PC-3 (cell line): ENCODE measurements at regions not wholly inside any gene's neighbourhood (a gene's known extent, or its start where the extent isn't known, plus 50 kb on each side); places are given as distances from the start of the nearest gene placed in this dataset.

Source experiments
- ATAC-seq: fragments of 200-7000 bp; cut with Tn5 transposase; 2 replicates; pipeline ENCODE4 v1.9.1; 2020; ENCODE audit warnings: mild to moderate bottlenecking, moderate library complexity
- BruUV-seq: library from RNA; stranded (reverse); fragments of 400-500 nt; replicated peaks from 2 replicates; lab custom pipeline; 2021; lab: Mats Ljungman, UMichigan
- CTCF ChIA-PET: fragments of 300-600 bp; sonication (Branson Sonifier 250); formaldehyde crosslinking; loops from one replicate; lab custom pipeline; 2022; ENCODE audit warnings: antibody characterized with exemption; lab: Charles Lee
- POLR2A ChIA-PET: fragments of 300-600 bp; sonication (Branson Sonifier 250); formaldehyde crosslinking; loops from one replicate; lab custom pipeline; 2022; ENCODE audit warnings: antibody characterized with exemption; ENCODE audit not compliant: unreplicated experiment; lab: Charles Lee
- DNase-seq: peaks from one replicate; pipeline ENCODE4 v3.0.0-alpha.2; 2015
- H2AFZ ChIP-seq: fragments of 300-600 bp; sonication (generic); 2 replicates; pipeline ENCODE4 v1.6.0; 2016; ENCODE audit warnings: antibody characterized with exemption, low read length
- H3F3A ChIP-seq: fragments of 300-600 bp; sonication (generic); one replicate; pipeline ENCODE4 v1.6.0; 2017; ENCODE audit warnings: antibody characterized with exemption, low read length, control low read depth, mild to moderate bottlenecking; ENCODE audit not compliant: unreplicated experiment
- H3K27ac ChIP-seq: fragments of 300-600 bp; sonication (generic); 2 replicates; pipeline ENCODE4 v1.5.1; 2016; ENCODE audit warnings: mild to moderate bottlenecking, low read length
- H3K27me3 ChIP-seq: fragments of 300-600 bp; sonication (generic); 2 replicates; pipeline ENCODE4 v1.6.1; 2016; ENCODE audit warnings: low read length, mixed read lengths
- H3K36me3 ChIP-seq: fragments of 300-600 bp; sonication (generic); 2 replicates; pipeline ENCODE4 v1.6.1; 2016; ENCODE audit warnings: low read depth, mixed run types, low read length, mixed read lengths
- H3K4me1 ChIP-seq: fragments of 300-600 bp; sonication (generic); 2 replicates; pipeline ENCODE4 v1.5.1; 2016; ENCODE audit warnings: low read length; ENCODE audit not compliant: insufficient read depth
- H3K4me2 ChIP-seq: fragments of 300-600 bp; sonication (generic); 2 replicates; pipeline ENCODE4 v1.6.0; 2016; ENCODE audit warnings: low read length
- H3K4me3 ChIP-seq: fragments of 300-600 bp; sonication (generic); 2 replicates; pipeline ENCODE4 v1.5.1; 2016; ENCODE audit warnings: mild to moderate bottlenecking, low read length, mixed read lengths
- H3K79me2 ChIP-seq: fragments of 300-600 bp; sonication (generic); 2 replicates; pipeline ENCODE4 v1.6.1; 2017; ENCODE audit warnings: low read length, mixed read lengths
- H3K9ac ChIP-seq: fragments of 300-600 bp; sonication (generic); 2 replicates; pipeline ENCODE4 v1.6.0; 2016; ENCODE audit warnings: mild to moderate bottlenecking, low read length
- H3K9me2 ChIP-seq: fragments of 300-600 bp; sonication (generic); replicated peaks from 2 replicates; pipeline ENCODE4 v1.6.1; 2016; ENCODE audit warnings: mixed run types, low read length, mixed read lengths
- H3K9me3 ChIP-seq: fragments of 300-600 bp; sonication (generic); 2 replicates; pipeline ENCODE4 v1.6.1; 2016; ENCODE audit warnings: low read length, mixed read lengths
- H4K20me1 ChIP-seq: fragments of 300-600 bp; sonication (generic); 2 replicates; pipeline ENCODE4 v1.6.1; 2016; ENCODE audit warnings: low read length, mixed read lengths
- CTCF ChIP-seq: fragments of 300-600 bp; sonication (generic); conservative IDR thresholded peaks from 2 replicates; pipeline ENCODE4 v1.5.1; 2017; ENCODE audit warnings: antibody characterized with exemption, low read depth, mild to moderate bottlenecking, low read length
- EZH2 ChIP-seq: fragments of 300-600 bp; sonication (generic); IDR thresholded peaks from one replicate; pipeline ENCODE4 v1.6.1; 2017; ENCODE audit warnings: antibody characterized with exemption, mild to moderate bottlenecking, low read length; ENCODE audit not compliant: unreplicated experiment
- EZH2phosphoT487 ChIP-seq: fragments of 300-600 bp; sonication (generic); IDR thresholded peaks from 2 replicates; pipeline ENCODE4 v1.6.1; 2018; ENCODE audit warnings: mild to moderate bottlenecking, antibody characterized with exemption, low read length, borderline replicate concordance
- intact Hi-C: fragments of 100-400 bp; cut with micrococcal nuclease; formaldehyde crosslinking; loops from 2 replicates; pipeline ENCODE4 v1.9.0; 2023

GRCh38 chr12:59046763-59047534 is 126.6 kb upstream of the LRIG3 start:
- Histone ChIP-seq H3K4me1 (peaks cover 28% of the 10 kb centered on the region), H4K20me1 (no peaks in the 10 kb centered on the region), H3K9me3 (no peaks in the 10 kb centered on the region), H3K9me2 (no peaks in the 10 kb centered on the region), H3K79me2 (no peaks in the 10 kb centered on the region), H3K9ac (no peak overlapping the region), H3K4me3 (no peak overlapping the region), H3K27ac (no peak overlapping the region), H3K36me3 (no peaks in the 10 kb centered on the region), H3F3A (peaks cover 3% of the 10 kb centered on the region), H3K27me3 (no peaks in the 10 kb centered on the region), H2AFZ (no peak overlapping the region), H3K4me2 (peak overlapping the region; percentile 1; the same call in 1 of the 2 replicates)
- no peak for TF ChIP-seq EZH2
- no peak for TF ChIP-seq EZH2phosphoT487
- peak; percentile 17; the same call in 1 of the 2 replicates for TF ChIP-seq CTCF
- DNase-seq = peak; percentile 37
- no TSS peak for BruUV-seq
- ATAC-seq = peak; percentile 75
- ChIA-PET POLR2A (no interaction called here), CTCF (no interaction called here)
- intact Hi-C loops = no loop called here

- ATAC-seq = no peak
Observed at GRCh38 chr12:59044791-59045190, 124.5 kb upstream of the LRIG3 start.

More at GRCh38 chr12:59044791-59045190, 124.5 kb upstream of the LRIG3 start:
- Histone ChIP-seq H3K4me3 (no peak overlapping the region), H3K36me3 (no peaks in the 10 kb centered on the region), H3K79me2 (no peaks in the 10 kb centered on the region), H4K20me1 (no peaks in the 10 kb centered on the region), H2AFZ (no peak overlapping the region), H3K9me3 (no peaks in the 10 kb centered on the region), H3F3A (peaks cover 13% of the 10 kb centered on the region), H3K4me1 (peaks cover 44% of the 10 kb centered on the region), H3K27me3 (no peaks in the 10 kb centered on the region), H3K9ac (no peak overlapping the region), H3K9me2 (no peaks in the 10 kb centered on the region), H3K27ac (no peak overlapping the region), H3K4me2 (no peak overlapping the region)
- CTCF ChIA-PET = no interaction called here
- POLR2A ChIA-PET = no interaction called here
- no TSS peak for BruUV-seq
- TF ChIP-seq EZH2 = no peak
- no peak for TF ChIP-seq EZH2phosphoT487
- no peak for TF ChIP-seq CTCF
- intact Hi-C loops = no loop called here
- DNase-seq = no peak
